Mucosa of stomach (tissue), 1 donor: ENCODE measurements at regions not wholly inside any gene's neighbourhood (a gene's known extent, or its start where the extent isn't known, plus 50 kb on each side); places are given as distances from the start of the nearest gene placed in this dataset.
"Not testable (repeated sequence)": the region's sequence is repeated elsewhere in the genome, so short reads cannot be mapped to it uniquely, and the experiment has no call there.

Experiments used
- H3K27me3 ChIP-seq: one replicate; pipeline ENCODE4 v1.7.0; 2013; ENCODE audit warnings: mild to moderate bottlenecking, low read length; ENCODE audit not compliant: control insufficient read depth, insufficient read depth
- H3K36me3 ChIP-seq: one replicate; pipeline ENCODE4 v1.7.0; 2013; ENCODE audit warnings: low read length; ENCODE audit not compliant: control insufficient read depth, insufficient read depth
- H3K4me1 ChIP-seq: one replicate; pipeline ENCODE4 v1.7.0; 2013; ENCODE audit warnings: mild to moderate bottlenecking, low read length; ENCODE audit not compliant: control insufficient read depth, insufficient read depth
- H3K4me3 ChIP-seq: one replicate; pipeline ENCODE4 v1.7.0; 2013; ENCODE audit warnings: low read length
- H3K9ac ChIP-seq: one replicate; pipeline ENCODE4 v1.7.0; 2013; ENCODE audit warnings: mild to moderate bottlenecking, low read length, moderate library complexity
- H3K9me3 ChIP-seq: one replicate; pipeline ENCODE4 v1.7.0; 2013; ENCODE audit warnings: mild to moderate bottlenecking, low read length, moderate library complexity; ENCODE audit not compliant: control insufficient read depth
- donor health status: Pancreatic carcinoma.

DNA sequence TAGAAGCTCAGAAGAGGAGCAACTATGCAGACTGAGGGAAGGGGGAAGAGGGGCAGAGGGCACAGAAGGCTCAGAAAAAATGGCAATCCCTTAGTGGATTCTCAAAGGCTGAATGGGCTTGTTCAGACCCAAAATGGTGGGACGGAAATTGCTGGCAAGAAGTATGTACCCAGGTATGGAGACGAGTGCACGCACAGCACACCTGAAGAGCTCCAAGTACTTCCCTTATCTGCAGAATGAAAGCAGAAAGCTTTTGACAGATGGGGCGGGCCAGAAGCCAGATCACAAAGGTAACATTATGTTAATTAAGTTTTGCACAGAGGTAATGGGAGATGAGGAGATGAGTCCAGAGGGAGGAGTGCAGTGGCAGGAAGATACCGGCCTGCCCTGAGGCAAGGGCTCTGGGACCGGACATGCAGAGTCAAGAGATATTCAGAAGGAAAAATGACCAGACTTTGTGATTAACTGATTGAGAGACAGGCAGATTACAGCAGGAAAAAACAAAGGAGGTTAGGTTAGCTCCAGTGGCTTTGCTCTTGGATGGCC, 138.1 kb upstream of the PIK3R1 start:
- Histone ChIP-seq H3K27me3 (no peaks in the 10 kb centered on the region), H3K9ac (no peak overlapping the region), H3K4me3 (no peak overlapping the region), H3K4me1 (peaks cover 9% of the 10 kb centered on the region), H3K36me3 (no peaks in the 10 kb centered on the region), H3K9me3 (no peaks in the 10 kb centered on the region)

GRCh38 chr5:68074633-68075032, 140.9 kb upstream of the PIK3R1 start:
- H3K36me3 ChIP-seq: no peaks in the 10 kb centered on the region
- no peaks in the 10 kb centered on the region for H3K27me3 ChIP-seq
- H3K9ac ChIP-seq: no peak overlapping the region
- H3K4me3 ChIP-seq: no peak overlapping the region
- no peaks in the 10 kb centered on the region for H3K9me3 ChIP-seq
- peaks cover 9% of the 10 kb centered on the region for H3K4me1 ChIP-seq

- Histone ChIP-seq H3K27me3 (no peaks in the 10 kb centered on the region), H3K9ac (no peak overlapping the region), H3K4me1 (peaks cover 9% of the 10 kb centered on the region), H3K9me3 (no peaks in the 10 kb centered on the region), H3K4me3 (no peak overlapping the region), H3K36me3 (no peaks in the 10 kb centered on the region)
These were observed 141.4 kb upstream of the PIK3R1 start for GRCh38 chr5:68074048-68074632.

DNA sequence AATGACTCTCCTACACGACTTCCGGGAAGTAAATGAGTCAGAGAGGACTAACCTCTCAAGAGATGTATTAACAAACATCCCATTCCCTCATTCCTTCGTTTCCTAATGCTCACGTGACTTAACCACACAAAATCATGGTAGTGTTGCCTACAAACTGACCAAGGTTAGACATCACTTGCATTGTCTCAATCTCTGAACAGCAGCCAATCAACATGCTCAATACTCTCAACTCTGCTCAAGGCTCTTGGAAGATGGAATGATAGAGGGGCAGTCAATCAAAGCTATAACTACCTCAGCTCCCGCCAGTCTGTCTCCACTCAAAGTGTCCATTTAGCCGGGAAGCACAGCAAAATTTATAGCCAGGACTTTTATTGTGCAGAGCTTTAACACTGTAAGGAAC, 143.8 kb upstream of the PIK3R1 start:
- H3K9me3 ChIP-seq: no peaks in the 10 kb centered on the region
- peaks cover 9% of the 10 kb centered on the region for H3K4me1 ChIP-seq
- no peak overlapping the region for H3K4me3 ChIP-seq
- no peaks in the 10 kb centered on the region for H3K36me3 ChIP-seq
- no peak overlapping the region for H3K9ac ChIP-seq
- no peaks in the 10 kb centered on the region for H3K27me3 ChIP-seq

GRCh38 chr5:68071282-68071632, 144.3 kb upstream of the PIK3R1 start:
- H3K9ac ChIP-seq: no peak overlapping the region
- no peaks in the 10 kb centered on the region for H3K27me3 ChIP-seq
- H3K36me3 ChIP-seq: no peaks in the 10 kb centered on the region
- H3K4me3 ChIP-seq: no peak overlapping the region
- H3K9me3 ChIP-seq: no peaks in the 10 kb centered on the region
- peaks cover 9% of the 10 kb centered on the region for H3K4me1 ChIP-seq

GRCh38 chr5:68070591-68071281, 144.8 kb upstream of the PIK3R1 start:
- Histone ChIP-seq H3K9me3 (no peaks in the 10 kb centered on the region), H3K27me3 (no peaks in the 10 kb centered on the region), H3K9ac (no peak overlapping the region), H3K4me1 (peaks cover 9% of the 10 kb centered on the region), H3K4me3 (no peak overlapping the region), H3K36me3 (no peaks in the 10 kb centered on the region)

GRCh38 chr5:68067976-68068603, 147.5 kb upstream of the PIK3R1 start:
- H3K9me3 ChIP-seq: no peaks in the 10 kb centered on the region
- H3K36me3 ChIP-seq: no peaks in the 10 kb centered on the region
- H3K9ac ChIP-seq: no peak overlapping the region
- no peak overlapping the region for H3K4me3 ChIP-seq
- H3K27me3 ChIP-seq: no peaks in the 10 kb centered on the region
- H3K4me1 ChIP-seq: no peaks in the 10 kb centered on the region

DNA sequence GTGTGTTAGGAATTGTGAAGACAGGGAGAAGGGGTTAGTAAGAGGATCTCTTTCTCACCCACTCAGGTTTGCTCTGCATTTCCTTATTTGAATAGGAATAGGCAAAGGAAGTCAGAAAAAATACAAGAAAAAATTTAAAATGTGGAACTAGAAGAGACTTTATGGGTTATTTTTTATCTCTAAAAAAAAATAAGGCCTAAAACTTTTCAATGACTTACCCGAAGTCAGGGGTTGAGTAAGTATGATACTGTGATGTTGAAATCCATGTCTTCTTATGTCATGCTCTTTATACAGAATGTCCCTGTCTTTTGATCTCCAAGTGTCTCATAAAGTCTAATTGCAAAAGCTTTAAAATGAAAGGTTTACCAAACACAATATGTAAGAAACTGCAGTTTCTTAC, 148.3 kb upstream of the PIK3R1 start:
- Histone ChIP-seq H3K4me1 (no peaks in the 10 kb centered on the region), H3K4me3 (no peak overlapping the region), H3K27me3 (no peaks in the 10 kb centered on the region), H3K9me3 (no peaks in the 10 kb centered on the region), H3K9ac (no peak overlapping the region), H3K36me3 (no peaks in the 10 kb centered on the region)

DNA sequence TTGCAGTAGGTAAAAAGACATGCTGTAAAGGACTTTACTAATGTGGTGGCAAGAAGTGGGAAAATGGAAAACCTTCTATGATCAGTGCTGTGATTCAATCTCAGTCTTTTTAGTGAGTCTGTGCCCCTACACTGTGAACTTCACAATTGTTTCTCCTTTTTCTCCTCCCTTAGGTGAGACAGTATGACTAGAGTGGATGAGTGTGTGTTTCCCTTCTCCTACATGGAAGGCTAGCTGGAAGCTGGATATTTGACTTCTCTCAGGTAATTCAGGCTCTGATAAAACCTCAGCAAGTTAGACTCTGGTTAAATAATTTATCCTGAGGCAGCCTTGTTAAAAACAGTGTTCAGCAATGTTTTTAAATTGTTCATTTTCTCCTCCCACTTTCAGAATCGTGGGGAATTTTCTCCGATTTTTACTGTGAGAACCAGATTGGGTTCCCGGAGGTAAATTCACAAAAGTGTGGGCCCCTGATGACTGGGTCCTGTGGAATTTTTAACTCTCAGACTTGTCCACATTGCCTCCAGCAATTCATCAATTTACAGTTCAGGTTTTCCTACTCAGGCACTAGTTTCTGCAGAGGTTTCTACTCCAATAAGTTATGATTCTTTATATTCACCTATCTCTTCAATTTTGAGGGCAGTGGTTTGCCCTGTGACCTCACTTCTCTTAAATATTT, 149.1 kb upstream of the PIK3R1 start:
- no peaks in the 10 kb centered on the region for H3K9me3 ChIP-seq

GRCh38 chr5:68065321-68065720, 150.2 kb upstream of the PIK3R1 start:
- not testable (repeated sequence) for H3K27me3 ChIP-seq, H3K9ac ChIP-seq, H3K36me3 ChIP-seq, H3K4me3 ChIP-seq, H3K4me1 ChIP-seq, H3K9me3 ChIP-seq

More for the DNA sequence above, 149.1 kb upstream of the PIK3R1 start:
- Histone ChIP-seq H3K27me3 (no peaks in the 10 kb centered on the region), H3K4me1 (no peaks in the 10 kb centered on the region), H3K9ac (no peak overlapping the region), H3K36me3 (no peaks in the 10 kb centered on the region), H3K4me3 (no peak overlapping the region)

- no peaks in the 10 kb centered on the region for H3K9me3 ChIP-seq
- H3K9ac ChIP-seq: no peak overlapping the region
- no peaks in the 10 kb centered on the region for H3K36me3 ChIP-seq
- H3K27me3 ChIP-seq: no peaks in the 10 kb centered on the region
- no peak overlapping the region for H3K4me3 ChIP-seq
- no peaks in the 10 kb centered on the region for H3K4me1 ChIP-seq
These were observed 155.2 kb upstream of the PIK3R1 start for GRCh38 chr5:68060382-68060781.

DNA sequence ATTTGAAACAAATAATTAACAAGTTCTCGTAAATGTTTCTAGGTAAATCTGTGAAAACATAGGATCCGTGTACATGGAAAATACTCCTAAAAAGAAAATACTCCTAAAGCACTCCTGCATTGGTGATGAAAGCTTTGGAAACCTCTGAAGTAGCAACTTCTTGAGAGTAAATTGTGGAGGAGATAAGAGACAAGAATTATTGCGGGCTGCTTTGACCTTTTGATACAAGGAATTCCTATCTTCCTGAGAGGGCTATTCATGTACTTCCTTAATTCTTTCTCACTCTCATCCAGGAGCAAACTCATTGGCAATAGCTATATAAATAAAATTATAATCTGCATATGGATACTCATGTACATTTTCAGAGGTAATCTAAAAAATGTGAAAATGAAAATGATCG, 158.4 kb upstream of the PIK3R1 start:
- Histone ChIP-seq H3K4me3 (no peak overlapping the region), H3K9me3 (no peaks in the 10 kb centered on the region), H3K27me3 (no peaks in the 10 kb centered on the region), H3K36me3 (no peaks in the 10 kb centered on the region), H3K4me1 (no peaks in the 10 kb centered on the region), H3K9ac (no peak overlapping the region)
